Natural killer cell (primary cell): ENCODE measurements at regions not wholly inside any gene's neighbourhood (a gene's known extent, or its start where the extent isn't known, plus 50 kb on each side); places are given as distances from the start of the nearest gene placed in this dataset.

Experiments
- ATAC-seq, 3 donors: fragments of 150-1000 bp in 2 of 3; fragments of 200-7000 bp in 1 of 3; cut with Tn5 transposase; 1 replicate in 1 of 3; 2 replicates in 2 of 3; pipeline ENCODE4 v1.10.0; 2021; ENCODE audit warnings: mild to moderate bottlenecking in 2 of 3, moderate library complexity in 2 of 3
- DNase-seq, 2 donors: peaks; one replicate each; pipeline versions ENCODE4 v3.0.0 to v3.0.0-alpha.2; 2013 to 2021; ENCODE audit warnings: mixed read lengths in 1 of 2
- H3K27ac ChIP-seq: one replicate; pipeline ENCODE4 v1.5.1; 2013; ENCODE audit warnings: mild to moderate bottlenecking, low read length
- H3K27me3 ChIP-seq: one replicate; pipeline ENCODE4 v1.6.1; 2013; ENCODE audit warnings: low read length; ENCODE audit not compliant: control insufficient read depth, insufficient read depth
- H3K36me3 ChIP-seq: one replicate; pipeline ENCODE4 v1.6.1; 2013; ENCODE audit warnings: low read length; ENCODE audit not compliant: control insufficient read depth, insufficient read depth
- H3K4me1 ChIP-seq: one replicate; pipeline ENCODE4 v1.6.1; 2013; ENCODE audit warnings: low read length; ENCODE audit not compliant: control insufficient read depth, insufficient read depth
- H3K4me3 ChIP-seq: one replicate; pipeline ENCODE4 v1.5.1; 2013; ENCODE audit warnings: low read length
- H3K9me3 ChIP-seq: one replicate; pipeline ENCODE4 v1.6.1; 2013; ENCODE audit warnings: low read length; ENCODE audit not compliant: control insufficient read depth, insufficient read depth
- H3K27ac Mint-ChIP-seq, 2 donors: one replicate each; pipeline ENCODE4 v1.8.0; 2022; ENCODE audit warnings: mild to moderate bottlenecking in 2 of 2, mixed read lengths in 2 of 2, moderate library complexity in 1 of 2
- H3K27me3 Mint-ChIP-seq, 2 donors: one replicate each; pipeline ENCODE4 v1.8.0; 2022; ENCODE audit warnings: low read depth in 2 of 2, mixed read lengths in 2 of 2
- H3K36me3 Mint-ChIP-seq: one replicate; pipeline ENCODE4 v1.8.0; 2022; ENCODE audit warnings: mixed read lengths
- H3K4me1 Mint-ChIP-seq, 2 donors: one replicate each; pipeline ENCODE4 v1.8.0; 2022; ENCODE audit warnings: mixed read lengths in 2 of 2
- H3K4me3 Mint-ChIP-seq: one replicate; pipeline ENCODE4 v1.8.0; 2022; ENCODE audit warnings: mild to moderate bottlenecking, moderate library complexity, mixed read lengths
- H3K9me3 Mint-ChIP-seq, 2 donors: one replicate each; pipeline ENCODE4 v1.8.0; 2022; ENCODE audit warnings: mixed read lengths in 2 of 2
- WGBS: methylation state at CpG from one replicate; pipeline ENCODE4 v1.1.7; 2013; ENCODE audit warnings: missing lambda C conversion rate; ENCODE audit not compliant: insufficient coverage; 5-methylcytosine and 5-hydroxymethylcytosine counted together
- intact Hi-C: fragments of 100-400 bp; cut with micrococcal nuclease; formaldehyde crosslinking; loops from one replicate; pipeline ENCODE4 v1.14.2; 2022
- TF ChIP-seq, protein P1 (sequence below): fragments of 200-600 bp; IDR thresholded peaks from one replicate; pipeline ENCODE4 v1.8.0; 2022; ENCODE audit warnings: antibody characterized with exemption

DNA sequence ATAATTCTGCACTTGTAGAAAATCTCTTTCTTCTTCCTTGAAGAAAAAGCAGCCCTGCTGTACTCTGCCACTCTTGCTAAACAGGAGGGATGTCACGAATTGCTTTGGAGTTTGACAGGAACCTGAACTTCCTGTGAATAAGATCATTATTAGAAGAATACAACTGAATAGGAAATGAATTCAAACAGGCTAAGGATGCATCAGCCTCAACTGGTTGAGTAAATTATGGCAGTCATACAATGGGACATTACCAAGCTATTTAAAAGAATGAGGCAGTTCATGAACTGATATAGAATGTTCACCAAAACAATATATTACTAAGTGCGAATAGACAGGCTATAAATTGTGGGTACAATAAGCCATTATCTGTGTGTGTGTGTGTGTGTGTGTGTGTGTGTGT lies 97.1 kb upstream of the DOCK1 start:
- WGBS: 44% methylated on average over 1 of the region's 2 CpGs
- DNase-seq (no peak), ATAC-seq (no peak)
- H3K36me3 ChIP-seq: no peaks in the 10 kb centered on the region
- H3K27ac ChIP-seq: no peak overlapping the region
- Mint-ChIP-seq H3K27me3 (peaks cover 0 to 3% of the 10 kb centered on the region in 2 donors), H3K4me1 (no peaks in the 10 kb centered on the region), H3K4me3 (no peak overlapping the region), H3K9me3 (peaks cover 2 to 4% of the 10 kb centered on the region in 2 donors), H3K36me3 (no peaks in the 10 kb centered on the region), H3K27ac (no peak overlapping the region)
- H3K27me3 ChIP-seq: no peaks in the 10 kb centered on the region
- no peak overlapping the region for H3K4me3 ChIP-seq
- TF ChIP-seq, protein P1, sequence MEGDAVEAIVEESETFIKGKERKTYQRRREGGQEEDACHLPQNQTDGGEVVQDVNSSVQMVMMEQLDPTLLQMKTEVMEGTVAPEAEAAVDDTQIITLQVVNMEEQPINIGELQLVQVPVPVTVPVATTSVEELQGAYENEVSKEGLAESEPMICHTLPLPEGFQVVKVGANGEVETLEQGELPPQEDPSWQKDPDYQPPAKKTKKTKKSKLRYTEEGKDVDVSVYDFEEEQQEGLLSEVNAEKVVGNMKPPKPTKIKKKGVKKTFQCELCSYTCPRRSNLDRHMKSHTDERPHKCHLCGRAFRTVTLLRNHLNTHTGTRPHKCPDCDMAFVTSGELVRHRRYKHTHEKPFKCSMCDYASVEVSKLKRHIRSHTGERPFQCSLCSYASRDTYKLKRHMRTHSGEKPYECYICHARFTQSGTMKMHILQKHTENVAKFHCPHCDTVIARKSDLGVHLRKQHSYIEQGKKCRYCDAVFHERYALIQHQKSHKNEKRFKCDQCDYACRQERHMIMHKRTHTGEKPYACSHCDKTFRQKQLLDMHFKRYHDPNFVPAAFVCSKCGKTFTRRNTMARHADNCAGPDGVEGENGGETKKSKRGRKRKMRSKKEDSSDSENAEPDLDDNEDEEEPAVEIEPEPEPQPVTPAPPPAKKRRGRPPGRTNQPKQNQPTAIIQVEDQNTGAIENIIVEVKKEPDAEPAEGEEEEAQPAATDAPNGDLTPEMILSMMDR: no peak
- intact Hi-C loops: no loop called here
- no peaks in the 10 kb centered on the region for H3K4me1 ChIP-seq
- no peaks in the 10 kb centered on the region for H3K9me3 ChIP-seq

- Mint-ChIP-seq H3K9me3 (peaks cover 4% of the 10 kb centered on the region in 2 donors), H3K36me3 (no peaks in the 10 kb centered on the region), H3K4me3 (no peak overlapping the region), H3K27me3 (peaks cover 6 to 14% of the 10 kb centered on the region in 2 donors), H3K4me1 (no peaks in the 10 kb centered on the region), H3K27ac (no peak overlapping the region)
- no peak overlapping the region for H3K27ac ChIP-seq
- WGBS: 91% methylated on average over 6 of the region's 6 CpGs
- ATAC-seq (no peak), DNase-seq (no peak)
- TF ChIP-seq, protein P1: no peak
- H3K4me1 ChIP-seq: no peaks in the 10 kb centered on the region
- H3K36me3 ChIP-seq: no peaks in the 10 kb centered on the region
- H3K9me3 ChIP-seq: no peaks in the 10 kb centered on the region
- no peak overlapping the region for H3K4me3 ChIP-seq
- intact Hi-C loops: no loop called here
- H3K27me3 ChIP-seq: no peaks in the 10 kb centered on the region
Measured at GRCh38 chr10:126813432-126813831, 91.8 kb upstream of the DOCK1 start.

GRCh38 chr10:126833542-126833941 lies 71.7 kb upstream of the DOCK1 start:
- 76% methylated on average over 5 of the region's 5 CpGs for WGBS
- Histone ChIP-seq H3K27ac (no peak overlapping the region), H3K4me1 (no peaks in the 10 kb centered on the region), H3K36me3 (no peaks in the 10 kb centered on the region), H3K4me3 (no peak overlapping the region), H3K27me3 (no peaks in the 10 kb centered on the region), H3K9me3 (no peaks in the 10 kb centered on the region)
- no peak overlapping the region for H3K27ac Mint-ChIP-seq
- H3K27me3 Mint-ChIP-seq: peaks cover 4 to 24% of the 10 kb centered on the region in 2 donors
- no peak overlapping the region for H3K4me3 Mint-ChIP-seq
- no peaks in the 10 kb centered on the region for H3K4me1 Mint-ChIP-seq
- intact Hi-C loops: no loop called here
- DNase-seq: no peak
- TF ChIP-seq, protein P1: no peak
- peaks cover 3% of the 10 kb centered on the region in 2 donors for H3K9me3 Mint-ChIP-seq
- no peaks in the 10 kb centered on the region for H3K36me3 Mint-ChIP-seq
- ATAC-seq: no peak

- Histone ChIP-seq H3K9me3 (no peaks in the 10 kb centered on the region), H3K4me3 (no peak overlapping the region), H3K27me3 (no peaks in the 10 kb centered on the region), H3K27ac (no peak overlapping the region), H3K36me3 (no peaks in the 10 kb centered on the region), H3K4me1 (no peaks in the 10 kb centered on the region)
- no peaks in the 10 kb centered on the region for H3K9me3 Mint-ChIP-seq
- DNase-seq: no peak
- no peaks in the 10 kb centered on the region for H3K36me3 Mint-ChIP-seq
- WGBS: 87% methylated on average over 4 of the region's 4 CpGs
- no peaks in the 10 kb centered on the region for H3K4me1 Mint-ChIP-seq
- ATAC-seq: no peak
- H3K4me3 Mint-ChIP-seq: no peak overlapping the region
- peaks cover 0 to 7% of the 10 kb centered on the region in 2 donors for H3K27me3 Mint-ChIP-seq
- TF ChIP-seq, protein P1: no peak
- no peak overlapping the region for H3K27ac Mint-ChIP-seq
- intact Hi-C loops: no loop called here
Measured at GRCh38 chr10:126836009-126836408, 69.2 kb upstream of the DOCK1 start.
